SK-N-SH treated with all-trans-retinoic acid at 6 μM for 48 hours (cell line): ENCODE measurements at regions not wholly inside any gene's neighbourhood (a gene's known extent, or its start where the extent isn't known, plus 50 kb on each side); places are given as distances from the start of the nearest gene placed in this dataset.

Experiments used
- BACH2 ChIP-seq: fragments of 250-450 bp; sonication (Bioruptor Pico); IDR thresholded peaks from 2 replicates; pipeline ENCODE4 v1.9.0; 2021; ENCODE audit warnings: mild to moderate bottlenecking, borderline replicate concordance
- CREB5 ChIP-seq: fragments of 250-450 bp; sonication (Bioruptor Pico); IDR thresholded peaks from 2 replicates; pipeline ENCODE4 v1.5.1; 2020; ENCODE audit warnings: low read depth, mild to moderate bottlenecking, moderate library complexity
- CSDC2 ChIP-seq: fragments of 250-450 bp; sonication (Bioruptor Pico); IDR thresholded peaks from 2 replicates; pipeline ENCODE4 v1.5.0; 2020; ENCODE audit warnings: mild to moderate bottlenecking, moderate library complexity
- CSRNP3 ChIP-seq: fragments of 250-450 bp; sonication (Bioruptor Pico); IDR thresholded peaks from 2 replicates; pipeline ENCODE4 v1.5.1; 2021; ENCODE audit warnings: mild to moderate bottlenecking, moderate library complexity
- ESRRG ChIP-seq: fragments of 250-450 bp; sonication (Bioruptor Pico); IDR thresholded peaks from 2 replicates; pipeline ENCODE4 v1.6.1; 2021; ENCODE audit warnings: mild to moderate bottlenecking
- OSR1 ChIP-seq: fragments of 250-450 bp; sonication (Bioruptor Pico); IDR thresholded peaks from 2 replicates; pipeline ENCODE4 v1.8.0; 2022; ENCODE audit warnings: moderate library complexity, mild to moderate bottlenecking, inconsistent platforms
- PATZ1 ChIP-seq: fragments of 250-450 bp; sonication (Bioruptor Pico); IDR thresholded peaks from 2 replicates; pipeline ENCODE4 v1.8.0; 2020; ENCODE audit warnings: mild to moderate bottlenecking, moderate library complexity, borderline replicate concordance
- RARB ChIP-seq: fragments of 250-450 bp; sonication (Bioruptor Pico); IDR thresholded peaks from 2 replicates; pipeline ENCODE4 v1.8.0; 2021; ENCODE audit warnings: mild to moderate bottlenecking, moderate library complexity
- TCF4 ChIP-seq: fragments of 250-450 bp; sonication (Bioruptor Pico); IDR thresholded peaks from 2 replicates; pipeline ENCODE4 v1.8.0; 2021; ENCODE audit warnings: mild to moderate bottlenecking, moderate library complexity, borderline replicate concordance
- TOX ChIP-seq: fragments of 250-450 bp; sonication (Bioruptor Pico); IDR thresholded peaks from 2 replicates; pipeline ENCODE4 v1.8.0; 2021; ENCODE audit warnings: mild to moderate bottlenecking, moderate library complexity, borderline replicate concordance
- ZFP3 ChIP-seq: fragments of 250-450 bp; sonication (Bioruptor Pico); IDR thresholded peaks from 2 replicates; pipeline ENCODE4 v1.5.0; 2020; ENCODE audit warnings: mild to moderate bottlenecking, moderate library complexity
- ZFP30 ChIP-seq: fragments of 450-650 bp; formaldehyde crosslinking; IDR thresholded peaks from 2 replicates; pipeline ENCODE4 v1.5.0; 2022; ENCODE audit warnings: mild to moderate bottlenecking, moderate library complexity
- ZNF565 ChIP-seq: fragments of 450-650 bp; formaldehyde crosslinking; conservative IDR thresholded peaks from 2 replicates; pipeline ENCODE4 v1.5.0; 2020; ENCODE audit warnings: low read depth, mild to moderate bottlenecking, moderate library complexity
- ZNF70 ChIP-seq: fragments of 450-650 bp; formaldehyde crosslinking; IDR thresholded peaks from 2 replicates; pipeline ENCODE4 v1.5.0; 2020; ENCODE audit warnings: mild to moderate bottlenecking, moderate library complexity

GRCh38 chr1:95169548-95169947 lies 52.4 kb downstream of the TLCD4 start:
- TF ChIP-seq CREB5 (CRISPR knock-in tag) (no peak), ZFP30 (CRISPR knock-in tag) (no peak), ZNF70 (CRISPR knock-in tag) (no peak), ZFP3 (no peak), PATZ1 (CRISPR knock-in tag) (no peak), CSRNP3 (CRISPR knock-in tag) (no peak), CSDC2 (CRISPR knock-in tag) (no peak), TOX (CRISPR knock-in tag) (no peak), ESRRG (no peak), ZNF565 (CRISPR knock-in tag) (no peak), BACH2 (CRISPR knock-in tag) (no peak), OSR1 (no peak), TCF4 (CRISPR knock-in tag) (no peak), RARB (CRISPR knock-in tag) (no peak)
